Karpas-422 (cell line): ENCODE measurements at regions not wholly inside any gene's neighbourhood (a gene's known extent, or its start where the extent isn't known, plus 50 kb on each side); places are given as distances from the start of the nearest gene placed in this dataset.

Experiments
- DNase-seq: peaks from one replicate; pipeline ENCODE4 v3.0.0-alpha.2; 2015
- H2AFZ ChIP-seq: fragments of 200-600 bp; sonication (generic); 2 replicates; pipeline ENCODE4 v1.6.1; 2014; ENCODE audit warnings: antibody characterized with exemption, low read length, mixed read lengths
- H3K27ac ChIP-seq: fragments of 200-600 bp; sonication (generic); 2 replicates; pipeline ENCODE4 v1.5.1; 2014; ENCODE audit warnings: mild to moderate bottlenecking, low read length, moderate library complexity
- H3K27me3 ChIP-seq: fragments of 200-600 bp; sonication (generic); 2 replicates; pipeline ENCODE4 v1.6.1; 2014; ENCODE audit warnings: low read length, mixed read lengths
- H3K36me3 ChIP-seq: fragments of 200-600 bp; sonication (generic); 2 replicates; pipeline ENCODE4 v1.6.1; 2014; ENCODE audit warnings: low read length, mixed read lengths; ENCODE audit not compliant: insufficient read depth
- H3K4me1 ChIP-seq: fragments of 200-600 bp; sonication (generic); 2 replicates; pipeline ENCODE4 v1.6.1; 2014; ENCODE audit warnings: mild to moderate bottlenecking, low read length, mixed read lengths
- H3K4me2 ChIP-seq: fragments of 200-600 bp; sonication (generic); 2 replicates; pipeline ENCODE4 v1.6.1; 2014; ENCODE audit warnings: low read length, low read depth, mild to moderate bottlenecking; ENCODE audit not compliant: poor library complexity, severe bottlenecking
- H3K4me3 ChIP-seq: fragments of 200-600 bp; sonication (generic); 2 replicates; pipeline ENCODE4 v1.5.1; 2014; ENCODE audit warnings: mild to moderate bottlenecking, antibody characterized with exemption, low read length, mixed read lengths
- H3K79me2 ChIP-seq: fragments of 200-600 bp; sonication (generic); 2 replicates; pipeline ENCODE4 v1.6.1; 2014; ENCODE audit warnings: mild to moderate bottlenecking, low read length, mixed read lengths
- H3K9ac ChIP-seq: fragments of 200-600 bp; sonication (generic); 2 replicates; pipeline ENCODE4 v1.6.0; 2014; ENCODE audit warnings: low read length
- H3K9me2 ChIP-seq: fragments of 200-600 bp; sonication (generic), shearing (Covaris generic); replicated peaks from 2 replicates; pipeline ENCODE4 v1.6.0; 2014; ENCODE audit warnings: mild to moderate bottlenecking, low read length, moderate library complexity; ENCODE audit not compliant: insufficient read depth
- H3K9me3 ChIP-seq: fragments of 300-700, 200-600 bp; sonication (generic); 2 replicates; pipeline ENCODE4 v1.6.1; 2014; ENCODE audit warnings: low read length, mixed read lengths
- H4K20me1 ChIP-seq: fragments of 200-600 bp; sonication (generic); 2 replicates; pipeline ENCODE4 v1.6.1; 2014; ENCODE audit warnings: mild to moderate bottlenecking, antibody characterized with exemption, low read length, low read depth; ENCODE audit not compliant: insufficient read depth

DNA sequence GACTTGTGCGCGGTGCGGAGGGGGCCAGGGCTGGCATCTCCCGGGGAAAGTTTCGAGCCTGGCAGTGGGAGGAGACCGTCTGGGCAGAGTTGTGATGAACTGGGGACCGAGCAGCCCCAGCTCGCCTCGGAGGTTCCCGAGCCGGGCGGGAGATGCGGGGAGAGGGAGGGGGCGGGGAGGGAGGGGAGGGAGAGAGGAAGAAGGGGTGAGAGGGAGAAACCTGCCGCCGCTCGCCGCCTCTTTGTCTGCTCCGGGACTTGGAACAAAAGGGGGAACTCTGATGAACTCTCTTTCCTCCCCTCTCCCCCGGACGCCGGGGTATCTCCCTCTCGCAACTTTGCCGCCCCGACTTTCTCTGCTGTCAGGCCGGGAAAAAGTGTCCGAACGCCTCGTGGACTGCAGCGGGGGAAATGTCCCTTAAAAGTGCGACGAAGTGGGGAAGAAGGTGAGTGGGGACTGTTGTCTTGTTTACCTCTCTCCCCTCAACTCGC, 72.7 kb downstream of the SOX4 start:
- Histone ChIP-seq H3K9ac (no peak overlapping the region), H3K79me2 (no peaks in the 10 kb centered on the region), H3K27ac (no peak overlapping the region), H3K36me3 (no peaks in the 10 kb centered on the region), H3K4me1 (no peaks in the 10 kb centered on the region), H2AFZ (no peak overlapping the region), H3K9me3 (no peaks in the 10 kb centered on the region), H3K4me3 (no peak overlapping the region), H3K27me3 (no peaks in the 10 kb centered on the region), H3K4me2 (no peak overlapping the region), H3K9me2 (no peaks in the 10 kb centered on the region), H4K20me1 (no peaks in the 10 kb centered on the region)
- no peak for DNase-seq

DNA sequence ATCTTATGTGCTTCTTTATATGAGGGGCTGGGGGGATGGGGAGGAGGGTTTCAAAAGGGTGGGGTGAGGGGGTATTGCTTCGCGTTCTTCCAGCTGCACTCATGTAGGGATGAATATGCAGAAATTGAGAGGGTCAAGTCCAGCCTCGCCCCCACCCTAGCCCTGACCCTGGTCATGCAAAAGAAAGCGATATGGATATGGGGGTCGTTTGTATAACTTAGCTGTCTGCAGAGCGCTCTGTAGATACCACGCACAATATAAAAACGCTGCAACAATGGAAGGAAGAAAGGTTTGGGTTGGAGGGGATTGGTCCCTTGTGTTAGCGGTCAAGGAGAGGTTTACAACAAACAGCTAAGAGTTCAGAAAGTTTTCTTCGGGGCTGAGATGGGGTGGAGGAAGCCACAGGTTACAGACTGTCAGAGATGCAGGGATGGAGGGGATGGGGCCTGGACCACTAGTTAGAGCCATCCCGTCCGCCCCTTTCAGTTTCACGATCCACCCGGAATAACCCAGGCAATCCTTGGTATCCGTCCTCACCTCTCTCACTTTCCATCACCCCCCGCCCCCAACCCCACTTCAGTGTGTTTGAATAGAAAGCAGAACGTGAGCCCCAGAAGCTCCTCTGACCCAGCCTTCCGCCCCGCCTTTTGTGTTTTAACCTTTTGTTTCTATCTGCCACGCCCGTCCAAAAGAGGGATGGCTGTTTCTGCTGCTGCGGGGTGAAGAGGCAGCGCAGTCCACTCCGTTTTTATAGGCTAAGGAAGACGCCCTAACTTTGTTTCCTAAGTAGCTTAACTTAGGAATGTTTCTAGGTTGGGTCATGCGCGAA, 73.5 kb downstream of the SOX4 start:
- no peaks in the 10 kb centered on the region for H3K9me3 ChIP-seq
- H3K79me2 ChIP-seq = no peaks in the 10 kb centered on the region
- no peaks in the 10 kb centered on the region for H3K36me3 ChIP-seq
- H3K27me3 ChIP-seq = no peaks in the 10 kb centered on the region
- no peak overlapping the region for H3K4me3 ChIP-seq
- H2AFZ ChIP-seq = no peak overlapping the region
- no peak overlapping the region for H3K27ac ChIP-seq
- H3K9ac ChIP-seq = no peak overlapping the region
- no peaks in the 10 kb centered on the region for H3K9me2 ChIP-seq
- no peak for DNase-seq
- H3K4me1 ChIP-seq = no peaks in the 10 kb centered on the region
- no peak overlapping the region for H3K4me2 ChIP-seq
- no peaks in the 10 kb centered on the region for H4K20me1 ChIP-seq

DNA sequence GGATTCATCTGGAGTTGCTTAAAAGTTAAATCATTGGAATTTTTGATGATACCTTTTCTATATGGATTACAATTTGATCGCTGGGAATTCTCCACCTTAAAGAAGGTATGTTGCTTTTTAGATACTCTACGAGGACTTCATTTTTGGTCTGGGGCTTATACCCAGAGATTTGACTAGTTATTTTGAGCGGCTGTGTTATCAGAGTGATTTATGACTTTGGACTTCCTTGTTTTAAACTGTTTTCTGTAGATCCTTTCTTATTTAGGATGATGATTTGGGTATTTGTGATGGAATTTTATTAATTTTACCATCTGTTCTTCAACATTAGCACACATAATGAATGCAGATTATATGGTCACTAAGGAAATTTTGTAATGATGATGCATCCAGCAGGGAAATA, 75.2 kb downstream of the SOX4 start:
- no peak overlapping the region for H3K4me2 ChIP-seq
- H3K36me3 ChIP-seq = no peaks in the 10 kb centered on the region
- H2AFZ ChIP-seq = no peak overlapping the region
- H3K9ac ChIP-seq = no peak overlapping the region
- no peak overlapping the region for H3K4me3 ChIP-seq
- no peaks in the 10 kb centered on the region for H4K20me1 ChIP-seq
- H3K9me3 ChIP-seq = no peaks in the 10 kb centered on the region
- H3K9me2 ChIP-seq = no peaks in the 10 kb centered on the region
- H3K4me1 ChIP-seq = no peaks in the 10 kb centered on the region
- H3K79me2 ChIP-seq = no peaks in the 10 kb centered on the region
- H3K27me3 ChIP-seq = no peaks in the 10 kb centered on the region
- no peak overlapping the region for H3K27ac ChIP-seq
- no peak for DNase-seq

DNA sequence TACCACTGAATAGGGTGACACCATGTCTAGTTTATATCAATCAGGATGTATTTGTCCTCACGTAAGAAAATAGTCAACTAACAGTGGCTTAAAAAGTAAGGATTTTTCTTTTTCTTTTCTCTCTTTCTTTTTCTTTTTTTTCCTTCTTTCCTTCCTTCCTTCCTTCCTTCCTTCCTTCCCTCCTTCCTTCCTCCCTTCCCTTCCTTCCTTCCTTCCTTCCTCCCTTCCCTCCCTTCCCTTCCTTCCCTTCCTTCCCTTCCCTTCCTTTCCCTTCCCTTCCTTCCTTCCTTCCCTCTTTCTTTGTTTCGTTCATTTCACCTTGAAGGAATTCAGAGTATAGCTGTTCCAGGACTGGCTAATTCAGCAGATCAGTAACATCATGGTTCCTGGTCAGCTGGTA, 83.2 kb downstream of the SOX4 start:
- no peaks in the 10 kb centered on the region for H3K9me3 ChIP-seq
- H3K27ac ChIP-seq = no peak overlapping the region
- no peaks in the 10 kb centered on the region for H3K9me2 ChIP-seq
- no peak overlapping the region for H3K4me3 ChIP-seq
- H3K4me2 ChIP-seq = no peak overlapping the region
- no peak for DNase-seq
- no peak overlapping the region for H3K9ac ChIP-seq
- H3K79me2 ChIP-seq = no peaks in the 10 kb centered on the region
- no peaks in the 10 kb centered on the region for H3K4me1 ChIP-seq
- no peaks in the 10 kb centered on the region for H3K36me3 ChIP-seq
- no peaks in the 10 kb centered on the region for H4K20me1 ChIP-seq
- no peak overlapping the region for H2AFZ ChIP-seq
- H3K27me3 ChIP-seq = no peaks in the 10 kb centered on the region

DNA sequence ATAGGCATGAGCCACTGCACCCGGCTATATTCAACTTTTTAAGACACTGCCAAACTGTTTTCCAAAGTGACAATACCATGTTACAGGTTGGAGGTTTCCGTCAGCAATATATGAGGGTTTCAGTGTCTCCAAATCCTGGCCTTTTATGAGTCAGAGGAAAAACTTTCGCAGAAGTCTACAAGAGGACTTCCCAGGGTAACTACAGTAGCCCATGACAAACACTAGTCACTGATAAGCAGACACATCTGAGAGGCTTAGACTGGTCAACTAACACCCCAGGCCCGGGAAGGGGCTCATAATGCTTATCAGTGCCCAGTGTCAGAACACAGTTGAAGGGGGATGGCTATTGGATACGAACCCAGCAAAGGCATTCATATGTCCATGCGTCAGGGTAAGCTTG, 85.4 kb downstream of the SOX4 start:
- no peak overlapping the region for H3K27ac ChIP-seq
- H3K9me2 ChIP-seq = no peaks in the 10 kb centered on the region
- H3K4me2 ChIP-seq = no peak overlapping the region
- H3K36me3 ChIP-seq = no peaks in the 10 kb centered on the region
- no peak overlapping the region for H2AFZ ChIP-seq
- no peaks in the 10 kb centered on the region for H3K27me3 ChIP-seq
- no peak for DNase-seq
- no peak overlapping the region for H3K4me3 ChIP-seq
- no peaks in the 10 kb centered on the region for H4K20me1 ChIP-seq
- no peak overlapping the region for H3K9ac ChIP-seq
- H3K9me3 ChIP-seq = no peaks in the 10 kb centered on the region
- H3K4me1 ChIP-seq = no peaks in the 10 kb centered on the region
- no peaks in the 10 kb centered on the region for H3K79me2 ChIP-seq

DNA sequence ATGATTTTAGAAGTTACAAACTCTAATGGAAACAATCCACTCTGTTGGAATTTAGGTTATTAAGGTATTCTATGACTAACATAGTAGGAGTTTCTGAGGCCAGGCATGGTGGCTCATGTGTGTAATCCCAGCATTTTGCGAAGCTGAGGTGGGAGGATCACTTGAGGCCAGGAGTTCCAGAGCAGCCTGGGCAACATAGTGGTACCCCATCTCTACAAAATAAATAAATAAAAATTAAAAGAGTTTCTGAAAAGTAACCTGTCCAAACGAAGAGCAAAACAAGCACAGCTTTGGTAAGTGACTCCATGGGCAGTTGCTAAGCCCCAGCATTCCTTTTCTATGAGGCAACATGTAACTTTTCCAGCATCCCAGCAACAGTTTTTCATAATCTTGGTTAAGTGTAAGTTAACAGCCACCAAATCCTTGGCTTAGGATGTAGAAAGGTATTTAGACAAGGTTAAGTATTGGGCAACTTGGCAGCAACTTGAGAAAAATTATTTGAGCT, 86.3 kb downstream of the SOX4 start:
- H3K9ac ChIP-seq = no peak overlapping the region

GRCh38 chr6:21680611-21681010, 87.1 kb downstream of the SOX4 start:
- H3K9ac ChIP-seq = no peak overlapping the region
- no peaks in the 10 kb centered on the region for H3K9me2 ChIP-seq
- H3K36me3 ChIP-seq = no peaks in the 10 kb centered on the region
- no peak overlapping the region for H2AFZ ChIP-seq
- H3K27ac ChIP-seq = no peak overlapping the region
- no peak overlapping the region for H3K4me3 ChIP-seq
- no peaks in the 10 kb centered on the region for H3K27me3 ChIP-seq
- no peaks in the 10 kb centered on the region for H4K20me1 ChIP-seq
- no peak overlapping the region for H3K4me2 ChIP-seq
- DNase-seq = no peak
- no peaks in the 10 kb centered on the region for H3K9me3 ChIP-seq
- H3K4me1 ChIP-seq = no peaks in the 10 kb centered on the region
- no peaks in the 10 kb centered on the region for H3K79me2 ChIP-seq

More for the DNA sequence above, 86.3 kb downstream of the SOX4 start:
- no peaks in the 10 kb centered on the region for H3K4me1 ChIP-seq
- no peaks in the 10 kb centered on the region for H4K20me1 ChIP-seq
- H3K27ac ChIP-seq = no peak overlapping the region
- H3K9me3 ChIP-seq = no peaks in the 10 kb centered on the region
- H3K79me2 ChIP-seq = no peaks in the 10 kb centered on the region
- no peaks in the 10 kb centered on the region for H3K9me2 ChIP-seq
- no peak overlapping the region for H3K4me3 ChIP-seq
- H2AFZ ChIP-seq = no peak overlapping the region
- H3K27me3 ChIP-seq = no peaks in the 10 kb centered on the region
- no peaks in the 10 kb centered on the region for H3K36me3 ChIP-seq
- no peak for DNase-seq
- H3K4me2 ChIP-seq = no peak overlapping the region

DNA sequence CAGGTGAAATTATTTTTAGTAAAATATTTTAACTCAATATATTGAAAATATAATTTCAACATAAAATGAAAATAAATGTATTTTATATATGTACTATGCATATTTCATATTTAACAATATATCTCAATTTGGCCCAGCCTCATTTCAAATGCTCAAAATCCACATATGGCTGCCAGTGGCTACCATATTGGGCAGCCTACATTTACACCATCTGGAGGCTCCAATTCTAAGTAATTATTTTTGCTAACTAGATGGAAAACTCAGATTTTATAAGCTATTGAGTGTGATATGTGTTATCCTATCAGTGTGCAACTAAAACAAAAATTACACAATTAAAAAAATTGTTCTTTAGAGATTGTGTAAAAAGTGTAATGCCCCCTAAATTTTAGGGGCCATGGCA, 96.9 kb downstream of the SOX4 start:
- H3K9me3 ChIP-seq = no peaks in the 10 kb centered on the region
- H3K79me2 ChIP-seq = no peaks in the 10 kb centered on the region
- H3K27ac ChIP-seq = no peak overlapping the region
- H3K4me2 ChIP-seq = no peak overlapping the region
- no peaks in the 10 kb centered on the region for H3K9me2 ChIP-seq
- no peaks in the 10 kb centered on the region for H3K4me1 ChIP-seq
- no peak overlapping the region for H3K9ac ChIP-seq
- DNase-seq = no peak
- no peaks in the 10 kb centered on the region for H3K36me3 ChIP-seq
- no peaks in the 10 kb centered on the region for H4K20me1 ChIP-seq
- no peak overlapping the region for H3K4me3 ChIP-seq
- H2AFZ ChIP-seq = no peak overlapping the region
- no peaks in the 10 kb centered on the region for H3K27me3 ChIP-seq
